Left ventricle myocardium inferior (tissue), 1 donor: ENCODE measurements at regions not wholly inside any gene's neighbourhood (a gene's known extent, or its start where the extent isn't known, plus 50 kb on each side); places are given as distances from the start of the nearest gene placed in this dataset.

ENCODE experiments used
- DNase-seq: peaks from one replicate; pipeline ENCODE4 v3.0.0-alpha.2; 2020
- H3K27ac ChIP-seq: fragments of 200-600 bp; replicated peaks from 2 replicates; pipeline ENCODE4 v1.8.0; 2021
- H3K27me3 ChIP-seq: fragments of 200-600 bp; 2 replicates; pipeline ENCODE4 v1.8.0; 2021; ENCODE audit warnings: low read depth
- H3K36me3 ChIP-seq: fragments of 200-600 bp; 2 replicates; pipeline ENCODE4 v1.8.0; 2021
- H3K4me1 ChIP-seq: fragments of 200-600 bp; 2 replicates; pipeline ENCODE4 v1.8.0; 2021
- H3K4me3 ChIP-seq: fragments of 200-600 bp; 2 replicates; pipeline ENCODE4 v1.8.0; 2021; ENCODE audit warnings: mild to moderate bottlenecking, moderate library complexity
- H3K9me3 ChIP-seq: fragments of 200-600 bp; replicated peaks from 2 replicates; pipeline ENCODE4 v1.8.0; 2021
- CTCF ChIP-seq: fragments of 200-600 bp; IDR thresholded peaks from 2 replicates; pipeline ENCODE4 v1.8.0; 2021; ENCODE audit warnings: antibody characterized with exemption, mild to moderate bottlenecking, borderline replicate concordance
- intact Hi-C: fragments of 100-400 bp; cut with micrococcal nuclease; formaldehyde crosslinking; loops from one replicate; pipeline ENCODE4 v1.11.0; 2022
- donor health status: DM: no; HTN: yes; CAD: no; lungs with severe emphysema.

- Histone ChIP-seq H3K36me3 (no peaks in the 10 kb centered on the region), H3K4me3 (no peak overlapping the region), H3K9me3 (peaks cover 5% of the 10 kb centered on the region), H3K4me1 (peaks cover 4% of the 10 kb centered on the region), H3K27me3 (no peaks in the 10 kb centered on the region), H3K27ac (no peak overlapping the region)
- intact Hi-C loops = no loop called here
- no peak for TF ChIP-seq CTCF
- DNase-seq = no peak
Measured at GRCh38 chr1:209455661-209456358, 127.7 kb upstream of the CAMK1G start.

DNA sequence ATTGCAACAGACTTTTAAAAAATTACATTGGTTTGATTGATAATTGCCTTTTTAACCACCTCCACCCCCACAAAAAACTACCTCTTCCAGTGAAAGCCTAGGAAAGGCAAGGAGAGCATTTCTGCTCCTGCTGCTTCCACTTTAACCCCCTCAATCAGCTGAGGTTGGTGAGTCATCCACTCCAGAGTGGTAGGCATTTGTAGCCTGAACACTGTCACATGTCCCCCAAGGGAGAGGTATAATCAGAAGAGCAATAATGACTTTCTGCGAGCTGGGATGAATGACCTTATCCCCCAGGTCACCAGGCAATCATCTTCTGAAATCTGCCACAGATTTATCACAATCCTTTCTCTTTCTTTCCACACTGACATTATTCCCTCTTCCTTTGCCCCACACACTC is 126.6 kb upstream of the CAMK1G start:
- peaks cover 4% of the 10 kb centered on the region for H3K4me1 ChIP-seq
- TF ChIP-seq CTCF = no peak
- intact Hi-C loops = no loop called here
- H3K9me3 ChIP-seq = peaks cover 16% of the 10 kb centered on the region
- DNase-seq = no peak
- H3K27me3 ChIP-seq = no peaks in the 10 kb centered on the region
- no peak overlapping the region for H3K27ac ChIP-seq
- H3K36me3 ChIP-seq = no peaks in the 10 kb centered on the region
- no peak overlapping the region for H3K4me3 ChIP-seq

GRCh38 chr1:209457401-209458125 is 126.0 kb upstream of the CAMK1G start:
- Histone ChIP-seq H3K27ac (no peak overlapping the region), H3K4me1 (peaks cover 4% of the 10 kb centered on the region), H3K4me3 (no peak overlapping the region), H3K9me3 (peaks cover 22% of the 10 kb centered on the region), H3K27me3 (no peaks in the 10 kb centered on the region), H3K36me3 (no peaks in the 10 kb centered on the region)
- DNase-seq = no peak
- intact Hi-C loops = no loop called here
- no peak for TF ChIP-seq CTCF

DNA sequence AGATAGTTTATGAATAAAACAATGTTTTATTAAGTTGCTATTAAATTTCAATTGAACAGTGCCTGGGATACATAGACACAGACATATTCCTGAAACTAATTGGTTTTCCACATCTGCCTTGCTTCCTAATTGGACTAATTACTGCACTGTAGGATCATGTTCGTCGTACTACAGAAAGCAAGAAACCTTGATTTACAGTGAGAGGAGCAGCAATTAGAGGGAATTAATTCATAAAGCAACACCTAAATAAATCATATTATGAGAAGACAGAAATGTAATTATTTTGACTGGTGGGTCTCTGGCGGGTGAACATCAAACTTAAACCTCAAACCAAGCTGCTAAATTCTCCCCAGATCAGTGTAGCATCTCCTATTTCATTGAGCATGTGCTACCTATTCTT is 124.6 kb upstream of the CAMK1G start:
- Histone ChIP-seq H3K4me3 (no peak overlapping the region), H3K36me3 (no peaks in the 10 kb centered on the region), H3K9me3 (peaks cover 29% of the 10 kb centered on the region), H3K27ac (no peak overlapping the region), H3K4me1 (peaks cover 4% of the 10 kb centered on the region), H3K27me3 (no peaks in the 10 kb centered on the region)
- DNase-seq = no peak
- TF ChIP-seq CTCF = no peak
- intact Hi-C loops = no loop called here

- H3K9me3 ChIP-seq = peaks cover 29% of the 10 kb centered on the region
- TF ChIP-seq CTCF = no peak
Measured at GRCh38 chr1:209461168-209461567, 122.3 kb upstream of the CAMK1G start.

More at GRCh38 chr1:209461168-209461567, 122.3 kb upstream of the CAMK1G start:
- Histone ChIP-seq H3K36me3 (no peaks in the 10 kb centered on the region), H3K27ac (no peak overlapping the region), H3K27me3 (no peaks in the 10 kb centered on the region), H3K4me1 (peaks cover 4% of the 10 kb centered on the region), H3K4me3 (no peak overlapping the region)
- intact Hi-C loops = no loop called here
- DNase-seq = no peak
